ENCODE measurements at regions not wholly inside any gene's neighbourhood (a gene's known extent, or its start where the extent isn't known, plus 50 kb on each side); places are given as distances from the start of the nearest gene placed in this dataset.

DNA sequence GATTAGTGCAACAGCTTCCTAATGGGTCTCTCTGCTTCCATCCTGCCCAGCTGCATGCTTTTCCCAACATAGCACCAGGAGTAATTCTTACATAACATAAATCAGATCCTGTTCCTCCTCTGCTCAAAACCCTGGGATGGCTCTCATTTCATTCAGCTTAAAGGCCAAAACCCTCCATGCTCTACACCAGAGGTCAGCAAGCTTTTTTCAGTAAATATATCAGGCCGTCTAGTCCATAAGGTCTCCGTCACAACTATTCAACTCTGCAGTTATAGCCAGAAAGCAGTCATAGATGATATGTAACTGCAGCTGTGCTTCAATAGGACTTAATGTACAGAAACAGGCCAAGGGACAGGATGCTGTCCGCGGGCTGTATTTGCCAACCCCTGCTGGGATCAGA lies 202.8 kb upstream of the UBE2E2 start:
- TF ChIP-seq, protein P1, sequence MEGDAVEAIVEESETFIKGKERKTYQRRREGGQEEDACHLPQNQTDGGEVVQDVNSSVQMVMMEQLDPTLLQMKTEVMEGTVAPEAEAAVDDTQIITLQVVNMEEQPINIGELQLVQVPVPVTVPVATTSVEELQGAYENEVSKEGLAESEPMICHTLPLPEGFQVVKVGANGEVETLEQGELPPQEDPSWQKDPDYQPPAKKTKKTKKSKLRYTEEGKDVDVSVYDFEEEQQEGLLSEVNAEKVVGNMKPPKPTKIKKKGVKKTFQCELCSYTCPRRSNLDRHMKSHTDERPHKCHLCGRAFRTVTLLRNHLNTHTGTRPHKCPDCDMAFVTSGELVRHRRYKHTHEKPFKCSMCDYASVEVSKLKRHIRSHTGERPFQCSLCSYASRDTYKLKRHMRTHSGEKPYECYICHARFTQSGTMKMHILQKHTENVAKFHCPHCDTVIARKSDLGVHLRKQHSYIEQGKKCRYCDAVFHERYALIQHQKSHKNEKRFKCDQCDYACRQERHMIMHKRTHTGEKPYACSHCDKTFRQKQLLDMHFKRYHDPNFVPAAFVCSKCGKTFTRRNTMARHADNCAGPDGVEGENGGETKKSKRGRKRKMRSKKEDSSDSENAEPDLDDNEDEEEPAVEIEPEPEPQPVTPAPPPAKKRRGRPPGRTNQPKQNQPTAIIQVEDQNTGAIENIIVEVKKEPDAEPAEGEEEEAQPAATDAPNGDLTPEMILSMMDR (conservative IDR thresholded peaks at IDR 0.05; ENCODE audit: low read depth, low read length): no peak
- TF ChIP-seq EZH2 (IDR thresholded peaks at IDR 0.05; ENCODE audit: borderline replicate concordance, low read depth, low read length, poor library complexity, severe bottlenecking): no peak
